ENCODE measurements at regions not wholly inside any gene's neighbourhood (a gene's known extent, or its start where the extent isn't known, plus 50 kb on each side); places are given as distances from the start of the nearest gene placed in this dataset.

DNA sequence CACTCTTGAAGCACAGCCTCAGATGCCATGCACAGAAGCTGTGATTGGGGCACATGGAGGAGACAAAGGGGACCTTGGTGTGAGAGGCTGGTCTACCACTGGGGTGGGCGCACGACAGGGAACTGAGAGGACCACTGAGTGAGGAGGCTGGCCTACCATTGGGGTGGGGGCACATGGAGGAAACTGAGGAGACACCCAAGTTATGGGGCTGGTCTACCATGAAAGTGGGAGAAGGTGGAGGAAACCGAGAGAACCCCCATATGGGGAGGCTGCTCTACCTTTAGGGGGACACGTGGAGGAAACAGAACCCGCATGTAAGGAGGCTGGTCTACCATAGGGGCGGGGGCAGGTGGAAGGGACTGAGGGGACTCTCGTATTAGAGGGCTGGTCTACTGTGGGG, 153.4 kb downstream of the FBLN2 start:
- intact Hi-C loops (cut with micrococcal nuclease; ENCODE audit: unreplicated experiment) = no loop called here
- in situ Hi-C loops (cut with HindIII; ENCODE audit: low pct_unique_long_range_greater_than_20kb, low sequenced_read_pairs) = no loop called here
- H3K36me3 ChIP-seq (ENCODE audit: control insufficient read depth, insufficient read depth, low read length) = no peaks in the 10 kb centered on the region
- H3K4me1 ChIP-seq (ENCODE audit: control insufficient read depth, insufficient read depth, low read length) = no peaks in the 10 kb centered on the region
- DNase-seq (ENCODE audit: low read depth, low spot score) = no peak
- no TSS peak for BruUV-seq (replicated peaks)
- ATAC-seq = no peak
- no peaks in the 10 kb centered on the region for H3K9me3 ChIP-seq (ENCODE audit: control insufficient read depth, insufficient read depth, low read depth, low read length)
- ChIA-PET CTCF (no interaction called here), POLR2A (no interaction called here)
- H3K27me3 ChIP-seq (ENCODE audit: control insufficient read depth, insufficient read depth, low read length) = no peaks in the 10 kb centered on the region
- no peak overlapping the region for H3K4me3 ChIP-seq (ENCODE audit: low read depth in 2 of 2, low read length in 2 of 2)
- no peak for TF ChIP-seq POLR2AphosphoS5 (IDR thresholded peaks at IDR 0.05; ENCODE audit: low read depth, low read length)
- TF ChIP-seq, protein P1, sequence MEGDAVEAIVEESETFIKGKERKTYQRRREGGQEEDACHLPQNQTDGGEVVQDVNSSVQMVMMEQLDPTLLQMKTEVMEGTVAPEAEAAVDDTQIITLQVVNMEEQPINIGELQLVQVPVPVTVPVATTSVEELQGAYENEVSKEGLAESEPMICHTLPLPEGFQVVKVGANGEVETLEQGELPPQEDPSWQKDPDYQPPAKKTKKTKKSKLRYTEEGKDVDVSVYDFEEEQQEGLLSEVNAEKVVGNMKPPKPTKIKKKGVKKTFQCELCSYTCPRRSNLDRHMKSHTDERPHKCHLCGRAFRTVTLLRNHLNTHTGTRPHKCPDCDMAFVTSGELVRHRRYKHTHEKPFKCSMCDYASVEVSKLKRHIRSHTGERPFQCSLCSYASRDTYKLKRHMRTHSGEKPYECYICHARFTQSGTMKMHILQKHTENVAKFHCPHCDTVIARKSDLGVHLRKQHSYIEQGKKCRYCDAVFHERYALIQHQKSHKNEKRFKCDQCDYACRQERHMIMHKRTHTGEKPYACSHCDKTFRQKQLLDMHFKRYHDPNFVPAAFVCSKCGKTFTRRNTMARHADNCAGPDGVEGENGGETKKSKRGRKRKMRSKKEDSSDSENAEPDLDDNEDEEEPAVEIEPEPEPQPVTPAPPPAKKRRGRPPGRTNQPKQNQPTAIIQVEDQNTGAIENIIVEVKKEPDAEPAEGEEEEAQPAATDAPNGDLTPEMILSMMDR (IDR thresholded peaks at IDR 0.05) = no peak
- no peak for TF ChIP-seq TCF7L2 (IDR thresholded peaks at IDR 0.05; ENCODE audit: low read depth, low read length)
- TF ChIP-seq, protein P2, sequence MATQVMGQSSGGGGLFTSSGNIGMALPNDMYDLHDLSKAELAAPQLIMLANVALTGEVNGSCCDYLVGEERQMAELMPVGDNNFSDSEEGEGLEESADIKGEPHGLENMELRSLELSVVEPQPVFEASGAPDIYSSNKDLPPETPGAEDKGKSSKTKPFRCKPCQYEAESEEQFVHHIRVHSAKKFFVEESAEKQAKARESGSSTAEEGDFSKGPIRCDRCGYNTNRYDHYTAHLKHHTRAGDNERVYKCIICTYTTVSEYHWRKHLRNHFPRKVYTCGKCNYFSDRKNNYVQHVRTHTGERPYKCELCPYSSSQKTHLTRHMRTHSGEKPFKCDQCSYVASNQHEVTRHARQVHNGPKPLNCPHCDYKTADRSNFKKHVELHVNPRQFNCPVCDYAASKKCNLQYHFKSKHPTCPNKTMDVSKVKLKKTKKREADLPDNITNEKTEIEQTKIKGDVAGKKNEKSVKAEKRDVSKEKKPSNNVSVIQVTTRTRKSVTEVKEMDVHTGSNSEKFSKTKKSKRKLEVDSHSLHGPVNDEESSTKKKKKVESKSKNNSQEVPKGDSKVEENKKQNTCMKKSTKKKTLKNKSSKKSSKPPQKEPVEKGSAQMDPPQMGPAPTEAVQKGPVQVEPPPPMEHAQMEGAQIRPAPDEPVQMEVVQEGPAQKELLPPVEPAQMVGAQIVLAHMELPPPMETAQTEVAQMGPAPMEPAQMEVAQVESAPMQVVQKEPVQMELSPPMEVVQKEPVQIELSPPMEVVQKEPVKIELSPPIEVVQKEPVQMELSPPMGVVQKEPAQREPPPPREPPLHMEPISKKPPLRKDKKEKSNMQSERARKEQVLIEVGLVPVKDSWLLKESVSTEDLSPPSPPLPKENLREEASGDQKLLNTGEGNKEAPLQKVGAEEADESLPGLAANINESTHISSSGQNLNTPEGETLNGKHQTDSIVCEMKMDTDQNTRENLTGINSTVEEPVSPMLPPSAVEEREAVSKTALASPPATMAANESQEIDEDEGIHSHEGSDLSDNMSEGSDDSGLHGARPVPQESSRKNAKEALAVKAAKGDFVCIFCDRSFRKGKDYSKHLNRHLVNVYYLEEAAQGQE (IDR thresholded peaks at IDR 0.05; ENCODE audit: insufficient read depth in 1 of 2, low read depth in 2 of 2, low read length in 1 of 2) = no peak
- no peak for TF ChIP-seq SIN3A (IDR thresholded peaks at IDR 0.05; ENCODE audit: borderline replicate concordance, insufficient read depth, low read depth, low read length)
- no peak overlapping the region for H3K27ac ChIP-seq (ENCODE audit: low read length)

DNA sequence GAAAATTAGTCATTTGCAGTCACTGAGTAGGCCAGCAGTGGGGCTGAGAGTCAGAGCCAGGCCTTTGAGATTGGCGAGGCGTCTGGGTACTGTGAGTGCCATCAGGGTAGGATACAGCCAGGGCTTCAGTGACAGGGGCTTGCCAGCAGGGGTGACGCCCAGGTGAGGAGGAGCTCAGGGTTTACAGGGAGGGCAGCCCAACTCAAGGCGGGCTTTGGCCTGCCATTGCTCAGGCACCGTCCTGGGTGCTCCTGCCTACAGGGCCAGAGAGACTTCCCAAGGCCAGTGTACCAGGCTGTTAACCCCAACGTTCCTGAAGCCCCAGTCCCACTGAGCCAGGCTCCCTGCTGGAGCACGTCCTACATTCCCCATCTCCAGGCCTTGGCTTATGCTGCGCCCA, 152.0 kb downstream of the FBLN2 start:
- intact Hi-C loops (cut with micrococcal nuclease; ENCODE audit: unreplicated experiment) (no loop called here), in situ Hi-C loops (cut with HindIII; ENCODE audit: low pct_unique_long_range_greater_than_20kb, low sequenced_read_pairs) (no loop called here)
- ATAC-seq (no peak), DNase-seq (ENCODE audit: low read depth, low spot score) (no peak)
- Histone ChIP-seq H3K9me3 (ENCODE audit: control insufficient read depth, insufficient read depth, low read depth, low read length) (no peaks in the 10 kb centered on the region), H3K27ac (ENCODE audit: low read length) (no peak overlapping the region), H3K4me3 (ENCODE audit: low read depth in 2 of 2, low read length in 2 of 2) (no peak overlapping the region), H3K4me1 (ENCODE audit: control insufficient read depth, insufficient read depth, low read length) (no peaks in the 10 kb centered on the region), H3K36me3 (ENCODE audit: control insufficient read depth, insufficient read depth, low read length) (no peaks in the 10 kb centered on the region), H3K27me3 (ENCODE audit: control insufficient read depth, insufficient read depth, low read length) (no peaks in the 10 kb centered on the region; the same call in 1 of the 2 replicates)
- TF ChIP-seq SIN3A (IDR thresholded peaks at IDR 0.05; ENCODE audit: borderline replicate concordance, insufficient read depth, low read depth, low read length) = no peak
- no peak for TF ChIP-seq POLR2AphosphoS5 (IDR thresholded peaks at IDR 0.05; ENCODE audit: low read depth, low read length)
- TF ChIP-seq TCF7L2 (IDR thresholded peaks at IDR 0.05; ENCODE audit: low read depth, low read length) = no peak
- TF ChIP-seq, protein P2 (IDR thresholded peaks at IDR 0.05; ENCODE audit: insufficient read depth in 1 of 2, low read depth in 2 of 2, low read length in 1 of 2) = no peak
- TF ChIP-seq, protein P1 (IDR thresholded peaks at IDR 0.05) = no peak
- POLR2A ChIA-PET = no interaction called here
- BruUV-seq (replicated peaks) = no TSS peak
- CTCF ChIA-PET = no interaction called here
